ENCODE measurements at regions not wholly inside any gene's neighbourhood (a gene's known extent, or its start where the extent isn't known, plus 50 kb on each side); places are given as distances from the start of the nearest gene placed in this dataset.

- Histone ChIP-seq H3K36me3 (ENCODE audit: control insufficient read depth, low read depth, low read length) (no peaks in the 10 kb centered on the region), H3K9me3 (ENCODE audit: control insufficient read depth, low read depth, low read length) (peaks cover 80% of the 10 kb centered on the region), H3K27me3 (ENCODE audit: control insufficient read depth, insufficient read depth, low read length) (no peaks in the 10 kb centered on the region), H3K27ac (ENCODE audit: low read length) (no peak overlapping the region), H3K4me3 (ENCODE audit: low read length) (no peak overlapping the region), H3K4me1 (ENCODE audit: control insufficient read depth, low read depth, low read length) (no peaks in the 10 kb centered on the region), H3K9ac (ENCODE audit: low read length) (no peak overlapping the region)
These were observed 291.8 kb downstream of the TMEM121 start for GRCh38 chr14:105817971-105818711.

GRCh38 chr14:105818712-105819005, 292.3 kb downstream of the TMEM121 start:
- no peak overlapping the region for H3K9ac ChIP-seq (ENCODE audit: low read length)
- peaks cover 80% of the 10 kb centered on the region for H3K9me3 ChIP-seq (ENCODE audit: control insufficient read depth, low read depth, low read length)
- H3K27ac ChIP-seq (ENCODE audit: low read length) = no peak overlapping the region
- H3K4me1 ChIP-seq (ENCODE audit: control insufficient read depth, low read depth, low read length) = no peaks in the 10 kb centered on the region
- H3K36me3 ChIP-seq (ENCODE audit: control insufficient read depth, low read depth, low read length) = no peaks in the 10 kb centered on the region
- no peak overlapping the region for H3K4me3 ChIP-seq (ENCODE audit: low read length)
- no peaks in the 10 kb centered on the region for H3K27me3 ChIP-seq (ENCODE audit: control insufficient read depth, insufficient read depth, low read length)

GRCh38 chr14:105830171-105830570, 303.8 kb downstream of the TMEM121 start:
- no peaks in the 10 kb centered on the region for H3K4me1 ChIP-seq (ENCODE audit: control insufficient read depth, low read depth, low read length)
- no peaks in the 10 kb centered on the region for H3K36me3 ChIP-seq (ENCODE audit: control insufficient read depth, low read depth, low read length)
- no peak overlapping the region for H3K9ac ChIP-seq (ENCODE audit: low read length)
- H3K27ac ChIP-seq (ENCODE audit: low read length) = no peak overlapping the region
- no peak overlapping the region for H3K4me3 ChIP-seq (ENCODE audit: low read length)
- peaks cover 61% of the 10 kb centered on the region for H3K9me3 ChIP-seq (ENCODE audit: control insufficient read depth, low read depth, low read length)
- H3K27me3 ChIP-seq (ENCODE audit: control insufficient read depth, insufficient read depth, low read length) = no peaks in the 10 kb centered on the region

GRCh38 chr14:105836160-105836559, 309.8 kb downstream of the TMEM121 start:
- Histone ChIP-seq H3K9ac (ENCODE audit: low read length) (no peak overlapping the region), H3K9me3 (ENCODE audit: control insufficient read depth, low read depth, low read length) (peaks cover 72% of the 10 kb centered on the region), H3K36me3 (ENCODE audit: control insufficient read depth, low read depth, low read length) (no peaks in the 10 kb centered on the region), H3K4me3 (ENCODE audit: low read length) (no peak overlapping the region), H3K27ac (ENCODE audit: low read length) (no peak overlapping the region), H3K27me3 (ENCODE audit: control insufficient read depth, insufficient read depth, low read length) (no peaks in the 10 kb centered on the region), H3K4me1 (ENCODE audit: control insufficient read depth, low read depth, low read length) (no peaks in the 10 kb centered on the region)

- Histone ChIP-seq H3K4me1 (ENCODE audit: control insufficient read depth, low read depth, low read length) (no peaks in the 10 kb centered on the region), H3K4me3 (ENCODE audit: low read length) (no peak overlapping the region), H3K9ac (ENCODE audit: low read length) (no peak overlapping the region), H3K27ac (ENCODE audit: low read length) (no peak overlapping the region), H3K9me3 (ENCODE audit: control insufficient read depth, low read depth, low read length) (peaks cover 74% of the 10 kb centered on the region), H3K27me3 (ENCODE audit: control insufficient read depth, insufficient read depth, low read length) (no peaks in the 10 kb centered on the region), H3K36me3 (ENCODE audit: control insufficient read depth, low read depth, low read length) (no peaks in the 10 kb centered on the region)
These were observed 310.3 kb downstream of the TMEM121 start for GRCh38 chr14:105836730-105837129.

GRCh38 chr14:105837349-105838063, 311.1 kb downstream of the TMEM121 start:
- no peak overlapping the region for H3K27ac ChIP-seq (ENCODE audit: low read length)
- H3K4me1 ChIP-seq (ENCODE audit: control insufficient read depth, low read depth, low read length) = no peaks in the 10 kb centered on the region
- H3K4me3 ChIP-seq (ENCODE audit: low read length) = no peak overlapping the region
- H3K9ac ChIP-seq (ENCODE audit: low read length) = no peak overlapping the region
- no peaks in the 10 kb centered on the region for H3K27me3 ChIP-seq (ENCODE audit: control insufficient read depth, insufficient read depth, low read length)
- H3K9me3 ChIP-seq (ENCODE audit: control insufficient read depth, low read depth, low read length) = peaks cover 77% of the 10 kb centered on the region
- no peaks in the 10 kb centered on the region for H3K36me3 ChIP-seq (ENCODE audit: control insufficient read depth, low read depth, low read length)

GRCh38 chr14:105838107-105838506, 311.7 kb downstream of the TMEM121 start:
- Histone ChIP-seq H3K9me3 (ENCODE audit: control insufficient read depth, low read depth, low read length) (peaks cover 74% of the 10 kb centered on the region), H3K9ac (ENCODE audit: low read length) (no peak overlapping the region), H3K27me3 (ENCODE audit: control insufficient read depth, insufficient read depth, low read length) (no peaks in the 10 kb centered on the region), H3K4me1 (ENCODE audit: control insufficient read depth, low read depth, low read length) (no peaks in the 10 kb centered on the region), H3K4me3 (ENCODE audit: low read length) (no peak overlapping the region), H3K36me3 (ENCODE audit: control insufficient read depth, low read depth, low read length) (no peaks in the 10 kb centered on the region), H3K27ac (ENCODE audit: low read length) (no peak overlapping the region)

- Histone ChIP-seq H3K27ac (ENCODE audit: low read length) (no peak overlapping the region), H3K4me1 (ENCODE audit: control insufficient read depth, low read depth, low read length) (no peaks in the 10 kb centered on the region), H3K9me3 (ENCODE audit: control insufficient read depth, low read depth, low read length) (peaks cover 73% of the 10 kb centered on the region), H3K36me3 (ENCODE audit: control insufficient read depth, low read depth, low read length) (no peaks in the 10 kb centered on the region), H3K27me3 (ENCODE audit: control insufficient read depth, insufficient read depth, low read length) (no peaks in the 10 kb centered on the region), H3K4me3 (ENCODE audit: low read length) (no peak overlapping the region), H3K9ac (ENCODE audit: low read length) (no peak overlapping the region)
These were observed 312.4 kb downstream of the TMEM121 start for GRCh38 chr14:105838591-105839424.

GRCh38 chr14:105839425-105840265, 313.3 kb downstream of the TMEM121 start:
- Histone ChIP-seq H3K9ac (ENCODE audit: low read length) (no peak overlapping the region), H3K4me1 (ENCODE audit: control insufficient read depth, low read depth, low read length) (no peaks in the 10 kb centered on the region), H3K4me3 (ENCODE audit: low read length) (no peak overlapping the region), H3K9me3 (ENCODE audit: control insufficient read depth, low read depth, low read length) (peaks cover 67% of the 10 kb centered on the region), H3K36me3 (ENCODE audit: control insufficient read depth, low read depth, low read length) (no peaks in the 10 kb centered on the region), H3K27me3 (ENCODE audit: control insufficient read depth, insufficient read depth, low read length) (no peaks in the 10 kb centered on the region), H3K27ac (ENCODE audit: low read length) (no peak overlapping the region)

GRCh38 chr14:105840266-105841021, 314.1 kb downstream of the TMEM121 start:
- H3K9ac ChIP-seq (ENCODE audit: low read length) = no peak overlapping the region
- no peak overlapping the region for H3K4me3 ChIP-seq (ENCODE audit: low read length)
- no peaks in the 10 kb centered on the region for H3K27me3 ChIP-seq (ENCODE audit: control insufficient read depth, insufficient read depth, low read length)
- no peaks in the 10 kb centered on the region for H3K36me3 ChIP-seq (ENCODE audit: control insufficient read depth, low read depth, low read length)
- peaks cover 62% of the 10 kb centered on the region for H3K9me3 ChIP-seq (ENCODE audit: control insufficient read depth, low read depth, low read length)
- H3K4me1 ChIP-seq (ENCODE audit: control insufficient read depth, low read depth, low read length) = no peaks in the 10 kb centered on the region
- H3K27ac ChIP-seq (ENCODE audit: low read length) = no peak overlapping the region
